CD4-positive, alpha-beta T cell treated with Interleukin-4 for 1 hour (primary cell): ENCODE measurements at regions not wholly inside any gene's neighbourhood (a gene's known extent, or its start where the extent isn't known, plus 50 kb on each side); places are given as distances from the start of the nearest gene placed in this dataset.
A peak's percentile ranks its signal among the peaks of the same experiment; 100 is the strongest.

Experiments used
- DNase-seq, 2 donors: peaks; one replicate each; pipeline ENCODE4 v3.0.0-alpha.2; 2020 to 2022

- peak; percentile 85 to 86 for DNase-seq
These were observed 115.5 kb upstream of the IRF2BP2 start for GRCh38 chr1:234725177-234726132.

- DNase-seq, result peak in 1 of 2 donors; percentile 16
These were observed 114.7 kb upstream of the IRF2BP2 start for GRCh38 chr1:234724516-234725176.

GRCh38 chr1:234722904-234723720, 113.1 kb upstream of the IRF2BP2 start:
- peak in 1 of 2 donors; percentile 62 for DNase-seq

GRCh38 chr1:234722270-234722704, 112.3 kb upstream of the IRF2BP2 start:
- no peak for DNase-seq

- DNase-seq, result no peak
These were observed 111.7 kb upstream of the IRF2BP2 start for GRCh38 chr1:234721476-234722269.

DNA sequence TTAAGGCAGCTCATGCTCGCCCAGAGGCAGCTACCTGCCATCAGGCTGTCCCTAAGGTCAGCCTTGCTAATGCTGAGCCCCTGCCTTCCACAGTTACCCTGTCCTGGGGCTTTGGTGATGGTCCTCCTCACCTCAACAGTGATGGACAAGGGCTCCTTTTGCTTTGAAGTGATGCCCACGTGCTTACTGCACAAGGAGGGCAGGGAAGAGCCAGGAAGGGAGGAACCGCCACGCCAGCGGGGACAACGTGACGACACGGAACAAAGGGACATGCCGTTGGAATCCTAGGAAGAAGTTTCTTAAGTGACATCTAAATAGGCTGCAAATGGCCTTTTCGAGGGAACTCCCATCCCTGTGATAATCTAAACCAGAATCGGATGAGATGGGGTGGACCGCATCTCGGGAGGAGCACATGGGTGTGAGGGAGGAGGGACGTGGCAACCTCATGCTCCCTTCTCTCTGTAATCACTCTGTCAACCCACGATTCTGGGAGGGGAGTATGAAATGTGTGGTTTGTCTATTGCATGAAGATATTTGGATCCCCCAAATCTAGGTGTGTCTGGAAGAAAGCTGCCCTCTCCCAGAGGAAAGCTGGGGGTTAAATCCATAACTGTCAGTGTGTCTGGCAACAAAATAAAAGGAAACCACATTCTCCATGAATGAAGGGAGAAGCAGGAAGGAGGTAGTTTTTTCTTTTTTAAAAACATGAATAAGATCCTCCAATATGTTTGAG, 110.9 kb upstream of the IRF2BP2 start:
- no peak for DNase-seq

DNA sequence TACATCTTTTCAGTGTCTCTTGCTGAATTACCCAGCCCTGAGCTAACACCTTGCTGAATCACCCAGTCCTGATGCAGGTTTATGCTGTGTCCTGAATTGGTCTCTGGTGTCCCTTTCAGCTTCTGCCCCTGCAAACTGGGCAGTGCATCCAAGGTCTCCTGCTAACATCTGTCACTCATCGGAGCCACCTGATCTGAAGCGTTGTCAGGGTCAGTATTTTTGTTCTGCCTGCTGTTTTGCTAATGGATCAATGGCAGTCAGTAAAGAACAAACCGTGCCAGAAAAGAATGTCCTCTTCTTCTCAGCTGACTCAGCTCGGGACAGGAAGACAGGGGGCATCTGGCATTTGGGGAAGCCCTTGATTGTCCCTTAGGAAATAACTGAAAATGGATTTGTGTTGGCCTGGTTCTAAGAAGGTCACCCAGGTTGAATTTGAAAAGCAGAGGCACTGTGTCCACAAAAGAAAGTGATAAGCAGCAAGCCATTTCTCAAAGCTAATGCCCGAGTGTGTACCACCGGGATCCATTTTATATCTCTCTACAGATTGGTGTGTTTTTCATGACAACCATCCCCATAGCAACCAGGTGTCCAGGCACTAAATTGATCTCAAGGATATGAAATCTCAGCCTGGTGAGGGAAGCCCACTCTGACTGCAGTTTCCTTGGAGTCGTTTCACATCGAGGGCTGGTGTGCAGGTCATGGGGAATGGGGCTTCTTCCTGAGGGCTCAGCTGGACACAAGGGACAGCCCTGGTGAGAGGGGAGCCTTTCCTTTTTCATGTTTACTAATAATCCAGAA, 109.7 kb upstream of the IRF2BP2 start:
- no peak for DNase-seq

DNA sequence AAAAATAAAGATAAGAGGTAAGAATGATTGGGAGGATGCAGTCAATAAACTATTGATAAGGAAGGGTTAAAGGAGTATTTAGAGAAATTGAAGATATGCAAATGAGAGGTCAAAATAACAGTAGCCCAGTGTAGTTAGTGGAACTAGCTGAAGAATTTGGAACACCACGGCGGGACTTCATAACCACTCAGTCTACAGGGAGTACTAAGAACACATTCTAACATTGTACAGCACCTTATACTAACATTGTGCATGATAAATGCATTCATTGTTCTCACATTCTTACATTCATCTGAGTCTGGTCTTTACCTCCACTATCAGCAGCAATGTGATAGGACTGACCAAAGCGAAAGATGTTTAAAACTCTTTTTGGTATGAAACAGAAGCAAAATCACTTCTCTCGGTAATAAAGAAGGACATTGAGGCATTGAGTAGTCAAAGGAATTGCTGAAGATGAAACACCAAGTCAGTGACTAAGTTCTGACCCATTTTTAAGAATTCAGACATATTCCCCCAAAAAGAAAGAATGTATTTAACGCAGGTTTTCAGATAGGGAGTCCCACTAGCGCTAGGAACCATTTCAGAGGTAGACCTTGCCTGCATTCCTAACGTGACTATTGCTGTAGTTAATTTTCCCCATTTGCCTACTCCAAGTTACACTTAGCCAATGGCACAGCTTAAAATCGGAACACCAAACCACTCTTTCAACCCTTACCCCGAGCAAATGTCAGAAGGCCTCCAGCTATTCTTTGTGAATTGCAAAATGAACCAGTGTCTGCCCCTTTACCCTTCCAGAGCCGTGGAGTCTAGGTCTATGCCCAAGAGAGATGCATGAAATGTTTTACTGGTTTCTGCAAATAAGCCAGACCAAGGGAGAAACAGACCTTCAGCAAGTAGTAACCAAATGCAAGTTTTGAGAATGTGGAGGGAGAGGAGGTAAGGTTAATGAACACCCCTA, 108.8 kb upstream of the IRF2BP2 start:
- no peak for DNase-seq

- DNase-seq, result no peak
These were observed 107.0 kb upstream of the IRF2BP2 start for GRCh38 chr1:234716908-234717375.

- no peak for DNase-seq
These were observed 105.5 kb upstream of the IRF2BP2 start for GRCh38 chr1:234715252-234716014.

GRCh38 chr1:234713859-234714258, 103.9 kb upstream of the IRF2BP2 start:
- no peak for DNase-seq

- no peak for DNase-seq
These were observed 103.5 kb upstream of the IRF2BP2 start for GRCh38 chr1:234713440-234713839.

- no peak for DNase-seq
These were observed 102.9 kb upstream of the IRF2BP2 start for GRCh38 chr1:234712891-234713305.

GRCh38 chr1:234710936-234711724, 101.2 kb upstream of the IRF2BP2 start:
- DNase-seq, result no peak

DNA sequence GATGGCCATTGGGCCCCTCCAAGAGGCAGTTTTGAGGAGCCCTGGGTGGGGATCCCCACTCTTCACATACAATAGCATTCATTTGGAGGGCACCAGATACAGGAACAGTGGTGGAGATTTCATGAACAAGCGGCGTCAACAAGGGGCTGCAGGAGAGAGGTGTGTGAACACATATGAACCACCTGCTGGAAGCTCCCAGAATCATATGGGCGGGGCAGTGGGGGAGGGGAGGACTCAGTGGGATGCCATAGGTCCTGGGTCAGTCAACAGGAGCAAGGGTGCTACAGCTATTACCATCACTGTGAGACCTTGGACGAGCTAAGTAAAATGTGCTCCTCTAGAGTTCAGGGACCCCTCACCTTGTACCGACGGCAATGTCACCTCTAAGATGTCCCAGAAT, 100.4 kb upstream of the IRF2BP2 start:
- DNase-seq, result no peak

GRCh38 chr1:234709473-234710228, 99.7 kb upstream of the IRF2BP2 start:
- DNase-seq, result no peak
